Vagina (tissue), 2 donors: ENCODE measurements at regions not wholly inside any gene's neighbourhood (a gene's known extent, or its start where the extent isn't known, plus 50 kb on each side); places are given as distances from the start of the nearest gene placed in this dataset.

ENCODE experiments used
- CTCF ChIP-seq, 3 experiments: fragments of 450-650 bp in 2 of 3; fragments of 200-600 bp in 1 of 3; sonication (generic) in 1 of 3; IDR thresholded peaks; one replicate each; pipeline ENCODE4 v1.5.1; 2017 to 2019; ENCODE audit warnings: antibody characterized with exemption in 3 of 3, mild to moderate bottlenecking in 2 of 3, moderate library complexity in 2 of 3
- POLR2A ChIP-seq, 2 donors: fragments of 450-650 bp; IDR thresholded peaks; one replicate each; pipeline ENCODE4 v1.6.1; 2017; ENCODE audit warnings: antibody characterized with exemption in 2 of 2, mild to moderate bottlenecking in 2 of 2, moderate library complexity in 2 of 2
- POLR2AphosphoS5 ChIP-seq, 2 donors: sonication (generic); formaldehyde crosslinking; IDR thresholded peaks; one replicate each; pipeline ENCODE4 v1.9.0; 2017; ENCODE audit warnings: antibody characterized with exemption in 2 of 2, mild to moderate bottlenecking in 2 of 2, low read depth in 1 of 2; ENCODE audit not compliant: insufficient read depth in 1 of 2

- TF ChIP-seq CTCF (IDR thresholded peaks at IDR 0.05): no peak
- TF ChIP-seq POLR2A (IDR thresholded peaks at IDR 0.05): no peak
- no peak for TF ChIP-seq POLR2AphosphoS5 (IDR thresholded peaks at IDR 0.05; ENCODE audit: insufficient read depth in 1 of 2, low read depth in 1 of 2)
These were observed 179.5 kb downstream of the HAPSTR1 start for GRCh38 chr16:9270941-9271340.
